Nephron progenitor cell (in vitro differentiated cells): ENCODE measurements at regions not wholly inside any gene's neighbourhood (a gene's known extent, or its start where the extent isn't known, plus 50 kb on each side); places are given as distances from the start of the nearest gene placed in this dataset.

ENCODE experiments used
- DNase-seq: peaks from one replicate; pipeline ENCODE4 v3.0.0; 2021
- H3K27ac Mint-ChIP-seq: 2 replicates; pipeline ENCODE4 v1.8.0; 2021; ENCODE audit warnings: mild to moderate bottlenecking, moderate library complexity, mixed read lengths
- H3K27me3 Mint-ChIP-seq: 2 replicates; pipeline ENCODE4 v1.8.0; 2021; ENCODE audit warnings: mild to moderate bottlenecking, low read depth, mixed read lengths; ENCODE audit not compliant: poor library complexity
- H3K36me3 Mint-ChIP-seq: 2 replicates; pipeline ENCODE4 v1.8.0; 2021; ENCODE audit warnings: low read depth, mixed read lengths
- H3K4me1 Mint-ChIP-seq: 2 replicates; pipeline ENCODE4 v1.8.0; 2021; ENCODE audit warnings: mixed read lengths
- H3K4me3 Mint-ChIP-seq: 2 replicates; pipeline ENCODE4 v1.8.0; 2021; ENCODE audit warnings: mild to moderate bottlenecking, moderate library complexity, mixed read lengths
- H3K9me3 Mint-ChIP-seq: 2 replicates; pipeline ENCODE4 v1.8.0; 2021; ENCODE audit warnings: mild to moderate bottlenecking, moderate library complexity, mixed read lengths
- TF ChIP-seq, protein P1 (sequence below): fragments of 200-600 bp; sonication (generic); IDR thresholded peaks from 2 replicates; pipeline ENCODE4 v1.5.0; 2021; ENCODE audit warnings: antibody characterized with exemption

DNA sequence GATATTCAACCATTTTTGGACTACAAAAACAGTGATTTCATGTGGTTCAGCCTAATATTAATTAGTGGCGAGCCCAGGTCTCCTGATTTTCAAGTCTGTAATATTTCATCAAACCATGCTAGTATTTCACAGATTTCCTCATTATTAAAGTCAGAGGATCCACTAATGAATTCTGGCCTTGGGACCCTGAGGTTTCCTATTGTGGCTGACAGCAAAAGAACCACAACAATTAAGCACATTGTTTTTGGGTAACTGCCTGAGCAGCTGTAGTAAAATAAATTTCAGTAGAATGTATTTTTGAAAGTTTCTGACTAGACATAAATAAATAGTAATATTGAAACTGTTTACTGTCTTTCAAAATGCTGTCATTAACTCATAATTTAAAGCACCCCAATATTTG is 630.7 kb upstream of the MMS22L start:
- Mint-ChIP-seq H3K4me1 (peaks cover 6% of the 10 kb centered on the region), H3K36me3 (no peaks in the 10 kb centered on the region), H3K27ac (no peak overlapping the region), H3K4me3 (no peak overlapping the region), H3K27me3 (no peaks in the 10 kb centered on the region), H3K9me3 (no peaks in the 10 kb centered on the region)
- TF ChIP-seq, protein P1, sequence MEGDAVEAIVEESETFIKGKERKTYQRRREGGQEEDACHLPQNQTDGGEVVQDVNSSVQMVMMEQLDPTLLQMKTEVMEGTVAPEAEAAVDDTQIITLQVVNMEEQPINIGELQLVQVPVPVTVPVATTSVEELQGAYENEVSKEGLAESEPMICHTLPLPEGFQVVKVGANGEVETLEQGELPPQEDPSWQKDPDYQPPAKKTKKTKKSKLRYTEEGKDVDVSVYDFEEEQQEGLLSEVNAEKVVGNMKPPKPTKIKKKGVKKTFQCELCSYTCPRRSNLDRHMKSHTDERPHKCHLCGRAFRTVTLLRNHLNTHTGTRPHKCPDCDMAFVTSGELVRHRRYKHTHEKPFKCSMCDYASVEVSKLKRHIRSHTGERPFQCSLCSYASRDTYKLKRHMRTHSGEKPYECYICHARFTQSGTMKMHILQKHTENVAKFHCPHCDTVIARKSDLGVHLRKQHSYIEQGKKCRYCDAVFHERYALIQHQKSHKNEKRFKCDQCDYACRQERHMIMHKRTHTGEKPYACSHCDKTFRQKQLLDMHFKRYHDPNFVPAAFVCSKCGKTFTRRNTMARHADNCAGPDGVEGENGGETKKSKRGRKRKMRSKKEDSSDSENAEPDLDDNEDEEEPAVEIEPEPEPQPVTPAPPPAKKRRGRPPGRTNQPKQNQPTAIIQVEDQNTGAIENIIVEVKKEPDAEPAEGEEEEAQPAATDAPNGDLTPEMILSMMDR, result no peak
- DNase-seq, result no peak

DNA sequence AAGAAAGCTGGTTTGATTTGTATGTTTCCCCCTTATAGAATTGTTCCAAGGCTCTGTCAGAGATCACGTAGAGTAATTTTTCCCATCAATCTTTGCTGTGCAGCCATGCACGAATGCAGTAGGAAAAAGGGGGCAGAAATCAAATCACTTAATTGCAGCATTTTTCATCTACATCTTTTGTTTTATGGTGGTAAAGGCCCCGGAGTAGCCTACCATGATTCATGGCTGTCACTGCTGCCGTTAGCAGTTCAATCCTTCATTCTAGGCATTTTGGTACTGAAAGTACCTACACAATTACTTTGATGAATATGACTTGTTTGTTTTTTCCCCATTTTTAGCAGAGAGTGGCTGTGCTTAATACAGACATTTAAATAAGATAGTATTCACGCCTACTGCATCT is 631.9 kb upstream of the MMS22L start:
- no peak for DNase-seq
- H3K36me3 Mint-ChIP-seq, result no peaks in the 10 kb centered on the region
- TF ChIP-seq, protein P1, result no peak
- peaks cover 3% of the 10 kb centered on the region for H3K27me3 Mint-ChIP-seq
- no peaks in the 10 kb centered on the region for H3K9me3 Mint-ChIP-seq
- peaks cover 6% of the 10 kb centered on the region for H3K4me1 Mint-ChIP-seq
- no peak overlapping the region for H3K27ac Mint-ChIP-seq
- H3K4me3 Mint-ChIP-seq, result no peak overlapping the region

DNA sequence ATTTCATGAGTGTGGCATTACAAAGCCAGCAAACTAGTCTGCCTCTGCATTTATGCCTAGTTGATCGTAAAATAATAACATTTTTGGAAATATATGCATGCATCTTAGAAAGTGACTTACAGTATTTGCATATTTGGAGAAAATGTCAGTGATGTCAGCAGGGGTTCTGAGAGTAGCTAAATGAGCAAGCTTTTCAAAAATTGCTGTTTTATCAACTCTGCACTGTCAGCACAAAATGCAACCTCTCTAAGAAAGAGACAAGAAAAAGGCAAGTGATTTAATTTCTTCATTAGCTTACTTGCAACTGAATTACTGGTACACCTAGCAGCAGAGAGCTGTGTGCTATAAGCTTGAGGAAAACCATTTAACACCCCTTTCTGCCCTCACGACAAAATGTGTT is 632.5 kb upstream of the MMS22L start:
- DNase-seq, result no peak
- Mint-ChIP-seq H3K9me3 (no peaks in the 10 kb centered on the region), H3K4me3 (no peak overlapping the region), H3K4me1 (peaks cover 6% of the 10 kb centered on the region), H3K36me3 (no peaks in the 10 kb centered on the region), H3K27me3 (peaks cover 3% of the 10 kb centered on the region), H3K27ac (no peak overlapping the region)
- TF ChIP-seq, protein P1, result no peak

DNA sequence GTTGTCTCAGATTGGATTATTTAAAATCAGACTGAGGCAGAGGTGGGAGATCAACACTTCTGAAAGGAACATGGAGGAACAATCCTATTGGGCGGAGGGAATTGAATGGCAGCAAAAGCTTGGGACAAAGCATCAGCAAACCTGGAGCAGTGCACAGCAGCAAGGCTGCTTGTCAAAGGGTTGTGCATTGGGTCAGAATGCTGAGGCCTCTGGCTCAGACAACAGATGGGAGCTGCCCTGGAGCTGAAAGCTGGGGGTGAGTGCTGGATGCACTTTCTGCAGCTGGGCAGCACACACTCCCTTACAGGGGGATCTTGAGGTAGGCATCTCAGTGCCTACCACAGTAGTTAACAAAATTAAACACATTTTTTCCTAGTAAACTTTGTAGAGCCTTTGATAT is 634.4 kb upstream of the MMS22L start:
- TF ChIP-seq, protein P1, result no peak
- DNase-seq, result peak; percentile 5

DNA sequence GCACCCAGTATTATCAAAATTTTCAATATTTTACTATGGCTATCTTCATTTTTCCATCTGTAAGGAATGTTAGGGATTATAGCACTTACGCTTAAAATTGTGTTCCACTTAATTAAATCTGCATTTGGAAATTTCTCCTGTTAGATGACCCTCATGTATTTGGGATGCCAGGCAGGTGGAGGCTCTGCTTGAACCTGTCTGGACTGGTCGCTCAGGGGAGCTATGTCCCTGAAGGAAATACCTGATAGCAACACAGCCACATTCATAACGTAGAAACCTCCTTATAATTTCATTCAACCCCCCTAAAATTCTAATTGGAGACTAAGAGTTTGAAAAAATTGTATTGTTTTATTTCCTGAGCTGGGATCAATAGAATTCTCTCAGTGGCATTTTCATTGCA is 636.0 kb upstream of the MMS22L start:
- no peak for DNase-seq
- Mint-ChIP-seq H3K4me1 (peaks cover 6% of the 10 kb centered on the region), H3K4me3 (no peak overlapping the region), H3K27me3 (peaks cover 3% of the 10 kb centered on the region), H3K36me3 (no peaks in the 10 kb centered on the region), H3K27ac (no peak overlapping the region), H3K9me3 (no peaks in the 10 kb centered on the region)
- TF ChIP-seq, protein P1, result no peak

More for the DNA sequence above, 634.4 kb upstream of the MMS22L start:
- H3K27ac Mint-ChIP-seq, result no peak overlapping the region
- no peaks in the 10 kb centered on the region for H3K9me3 Mint-ChIP-seq
- peaks cover 6% of the 10 kb centered on the region for H3K4me1 Mint-ChIP-seq
- no peak overlapping the region for H3K4me3 Mint-ChIP-seq
- H3K36me3 Mint-ChIP-seq, result no peaks in the 10 kb centered on the region
- H3K27me3 Mint-ChIP-seq, result peaks cover 3% of the 10 kb centered on the region

DNA sequence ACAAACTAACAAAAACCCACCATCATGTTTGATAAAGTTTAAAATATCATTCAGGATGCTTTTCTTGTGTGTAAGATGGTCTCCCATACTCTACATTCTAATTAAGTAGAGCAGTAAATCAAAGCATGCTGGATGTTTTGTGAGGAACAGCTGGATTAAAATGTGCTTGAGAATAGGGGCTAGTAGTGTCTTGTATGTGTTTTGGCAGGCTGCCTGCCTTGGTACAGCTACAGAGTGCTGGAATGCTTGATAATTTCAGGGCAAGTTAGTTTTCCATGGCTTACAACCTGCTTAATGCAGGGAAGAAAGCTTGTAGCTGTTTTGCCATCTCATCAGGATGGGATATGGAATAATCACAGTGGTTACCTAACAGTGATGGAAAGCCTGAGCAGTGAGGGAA is 636.6 kb upstream of the MMS22L start:
- TF ChIP-seq, protein P1, result no peak

More for the DNA sequence above, 636.6 kb upstream of the MMS22L start:
- Mint-ChIP-seq H3K9me3 (no peaks in the 10 kb centered on the region), H3K4me3 (no peak overlapping the region), H3K27me3 (peaks cover 3% of the 10 kb centered on the region), H3K27ac (no peak overlapping the region), H3K36me3 (no peaks in the 10 kb centered on the region), H3K4me1 (peaks cover 6% of the 10 kb centered on the region)
- no peak for DNase-seq
